NCI-H526 treated with DMSO at 0.1 percent for 48 hours (cell line): ENCODE measurements at regions not wholly inside any gene's neighbourhood (a gene's known extent, or its start where the extent isn't known, plus 50 kb on each side); places are given as distances from the start of the nearest gene placed in this dataset.

Experiments
- DNase-seq: peaks from one replicate; lab custom pipeline; 2025; lab: John Stamatoyannopoulos, UW

- no peak for DNase-seq
These were observed 178.0 kb downstream of the PRDM2 start for GRCh38 chr1:13878021-13878420.

GRCh38 chr1:13878451-13878850 is 178.5 kb downstream of the PRDM2 start:
- no peak for DNase-seq

- DNase-seq: no peak
These were observed 181.5 kb downstream of the PRDM2 start for GRCh38 chr1:13881385-13882088.

GRCh38 chr1:13888351-13888986 is 188.5 kb downstream of the PRDM2 start:
- DNase-seq: no peak

- DNase-seq: no peak
These were observed 189.5 kb downstream of the PRDM2 start for GRCh38 chr1:13889495-13889894.

GRCh38 chr1:13890766-13891165 is 190.8 kb downstream of the PRDM2 start:
- DNase-seq: no peak

- DNase-seq: no peak
These were observed 192.2 kb downstream of the PRDM2 start for GRCh38 chr1:13892198-13892597.

- DNase-seq: peak; percentile 14
These were observed 192.8 kb downstream of the PRDM2 start for GRCh38 chr1:13892671-13893325.

- no peak for DNase-seq
These were observed 193.4 kb downstream of the PRDM2 start for GRCh38 chr1:13893409-13893821.

- no peak for DNase-seq
These were observed 196.9 kb downstream of the PRDM2 start for GRCh38 chr1:13896932-13897331.

GRCh38 chr1:13898406-13898805 is 198.4 kb downstream of the PRDM2 start:
- no peak for DNase-seq

- DNase-seq: no peak
These were observed 199.9 kb downstream of the PRDM2 start for GRCh38 chr1:13899856-13900255.

GRCh38 chr1:13900583-13900982 is 200.6 kb downstream of the PRDM2 start:
- no peak for DNase-seq

- DNase-seq: peak; percentile 32
These were observed 201.1 kb downstream of the PRDM2 start for GRCh38 chr1:13901039-13901438.

- no peak for DNase-seq
These were observed 201.6 kb downstream of the PRDM2 start for GRCh38 chr1:13901597-13901996.

GRCh38 chr1:13908128-13908527 is 208.1 kb downstream of the PRDM2 start:
- no peak for DNase-seq

GRCh38 chr1:13911697-13912619 is 212.0 kb downstream of the PRDM2 start:
- DNase-seq: no peak

GRCh38 chr1:13913396-13913795 is 213.4 kb downstream of the PRDM2 start:
- no peak for DNase-seq

GRCh38 chr1:13916530-13916929 is 216.5 kb downstream of the PRDM2 start:
- no peak for DNase-seq

- no peak for DNase-seq
These were observed 217.6 kb downstream of the PRDM2 start for GRCh38 chr1:13917607-13918006.

- DNase-seq: no peak
These were observed 218.9 kb downstream of the PRDM2 start for GRCh38 chr1:13918862-13919261.

GRCh38 chr1:13921190-13921589 is 221.2 kb downstream of the PRDM2 start:
- DNase-seq: no peak
